HepG2 (cell line): ENCODE measurements at regions not wholly inside any gene's neighbourhood (a gene's known extent, or its start where the extent isn't known, plus 50 kb on each side); places are given as distances from the start of the nearest gene placed in this dataset.
A peak's percentile ranks its signal among the peaks of the same experiment; 100 is the strongest.

Experiments used
- AKNA ChIP-seq: sonication (generic); formaldehyde crosslinking; IDR thresholded peaks from 2 replicates; pipeline ENCODE4 v1.4.0; 2020; ENCODE audit warnings: missing genetic modification reagents, borderline replicate concordance
- DR1 ChIP-seq: sonication (generic); formaldehyde crosslinking; IDR thresholded peaks from 2 replicates; pipeline ENCODE4 v1.8.0; 2021; ENCODE audit warnings: mild to moderate bottlenecking, missing genetic modification reagents, inconsistent platforms
- DRAP1 ChIP-seq: IDR thresholded peaks from 2 replicates; pipeline ENCODE4 v1.6.1; 2016; ENCODE audit warnings: missing genetic modification reagents, missing compliant biosample characterization
- IKZF5 ChIP-seq: IDR thresholded peaks from 2 replicates; pipeline ENCODE4 v1.6.1; 2018; ENCODE audit warnings: missing genetic modification reagents, mild to moderate bottlenecking, missing compliant biosample characterization
- KDM1A ChIP-seq: IDR thresholded peaks from 2 replicates; pipeline ENCODE4 v1.6.1; 2016; ENCODE audit warnings: missing compliant biosample characterization
- MAFK ChIP-seq, 2 experiments: IDR thresholded peaks in 1 of 2; conservative IDR thresholded peaks in 1 of 2; 2 replicates each; pipeline ENCODE4 v1.6.1; 2011; ENCODE audit warnings: improper control_type of control experiment in 2 of 2, low read length in 2 of 2
- MED1 ChIP-seq: sonication (generic); formaldehyde crosslinking; IDR thresholded peaks from 2 replicates; pipeline ENCODE4 v1.4.0; 2020; ENCODE audit warnings: missing genetic modification reagents
- NR2F2 ChIP-seq: IDR thresholded peaks from 2 replicates; pipeline ENCODE4 v1.6.1; 2012; ENCODE audit warnings: low read depth, inconsistent platforms, borderline replicate concordance
- PLRG1 ChIP-seq: fragments of 450-650 bp; conservative IDR thresholded peaks from 2 replicates; pipeline ENCODE4 v1.6.1; 2016
- RFX1 ChIP-seq: fragments of 450-650 bp; IDR thresholded peaks from 2 replicates; pipeline ENCODE4 v1.6.1; 2017
- SOX13 ChIP-seq, 3 experiments: fragments of 450-650 bp in 1 of 3; sonication (generic) in 1 of 3; formaldehyde crosslinking in 1 of 3; IDR thresholded peaks in 2 of 3; conservative IDR thresholded peaks in 1 of 3; 2 replicates each; pipeline versions ENCODE4 v1.5.0 to v1.6.1; 2016 to 2020; ENCODE audit warnings: antibody characterized with exemption in 1 of 3, mild to moderate bottlenecking in 1 of 3, missing compliant biosample characterization in 1 of 3, missing genetic modification reagents in 1 of 3, moderate library complexity in 1 of 3
- THRA ChIP-seq: sonication (generic); formaldehyde crosslinking; IDR thresholded peaks from 2 replicates; pipeline ENCODE4 v1.4.0; 2020; ENCODE audit warnings: missing genetic modification reagents, borderline replicate concordance
- THYN1 ChIP-seq: sonication (generic); formaldehyde crosslinking; IDR thresholded peaks from 2 replicates; pipeline ENCODE4 v1.8.1; 2023; ENCODE audit warnings: low read depth, mild to moderate bottlenecking, moderate library complexity, missing genetic modification reagents, borderline replicate concordance
- ZBTB14 ChIP-seq: sonication (generic); formaldehyde crosslinking; IDR thresholded peaks from 2 replicates; pipeline ENCODE4 v1.4.0; 2020; ENCODE audit warnings: missing genetic modification reagents
- ZFP41 ChIP-seq: sonication (generic); formaldehyde crosslinking; IDR thresholded peaks from 2 replicates; pipeline ENCODE4 v1.4.0; 2020; ENCODE audit warnings: mild to moderate bottlenecking, missing genetic modification reagents, borderline replicate concordance
- ZKSCAN8 ChIP-seq: IDR thresholded peaks from 2 replicates; pipeline ENCODE4 v1.6.1; 2016; ENCODE audit warnings: borderline replicate concordance, missing genetic modification reagents, missing compliant biosample characterization
- ZNF468 ChIP-seq: sonication (generic); formaldehyde crosslinking; IDR thresholded peaks from 2 replicates; pipeline ENCODE4 v1.8.0; 2022; ENCODE audit warnings: mild to moderate bottlenecking, moderate library complexity, missing genetic modification reagents
- ZNF567 ChIP-seq: sonication (generic); formaldehyde crosslinking; IDR thresholded peaks from 2 replicates; pipeline ENCODE4 v1.8.1; 2023; ENCODE audit warnings: mild to moderate bottlenecking, missing genetic modification reagents, borderline replicate concordance
- ZNF644 ChIP-seq: IDR thresholded peaks from 2 replicates; pipeline ENCODE4 v1.6.1; 2016; ENCODE audit warnings: low read depth
- ZNF652 ChIP-seq: IDR thresholded peaks from 2 replicates; pipeline ENCODE4 v1.6.1; 2016; ENCODE audit warnings: low read depth, borderline replicate concordance

- no peak for TF ChIP-seq ZBTB14
- TF ChIP-seq NR2F2: 0 out of 2 replicates have a peak, but pooled peaks have one; percentile 13
- TF ChIP-seq ZNF652 (CRISPR knock-in tag): peak; percentile 65
- TF ChIP-seq KDM1A: no peak
- TF ChIP-seq ZNF567: no peak
- no peak for TF ChIP-seq DR1 (CRISPR knock-in tag)
- 0 out of 2 replicates have a peak, but pooled peaks have one; percentile 2 for TF ChIP-seq ZNF644 (CRISPR knock-in tag)
- peak; percentile 36; the same call in 1 of the 2 replicates for TF ChIP-seq IKZF5 (CRISPR knock-in tag)
- no peak for TF ChIP-seq ZKSCAN8 (CRISPR knock-in tag)
- TF ChIP-seq MED1 (CRISPR knock-in tag): 0 out of 2 replicates have a peak, but pooled peaks have one; percentile 41
- TF ChIP-seq RFX1: no peak
- TF ChIP-seq THRA: peak; percentile 53; the same call in 1 of the 2 replicates
- TF ChIP-seq SOX13 (IDR thresholded peaks at IDR 0.05): no peak
- TF ChIP-seq SOX13 (CRISPR knock-in tag; conservative IDR thresholded peaks at IDR 0.05 in 1 of 2, IDR thresholded peaks at IDR 0.05 in 1 of 2): peak in 1 of 2 experiments; percentile 75; a peak in 2 of 4 replicates
- peak; percentile 62 to 83 for TF ChIP-seq MAFK (conservative IDR thresholded peaks at IDR 0.05 in 1 of 2, IDR thresholded peaks at IDR 0.05 in 1 of 2; ENCODE audit: low read length in 2 of 2)
- TF ChIP-seq DRAP1 (CRISPR knock-in tag): peak; percentile 53; the same call in 1 of the 2 replicates
- TF ChIP-seq ZNF468 (CRISPR knock-in tag): no peak
- no peak for TF ChIP-seq ZFP41 (CRISPR knock-in tag)
- TF ChIP-seq PLRG1: no peak
- no peak for TF ChIP-seq AKNA (CRISPR knock-in tag)
- TF ChIP-seq THYN1 (CRISPR knock-in tag): no peak
Measured at GRCh38 chr10:44244745-44245600, 139.9 kb downstream of the CXCL12 start (continued).
